ENCODE measurements at regions not wholly inside any gene's neighbourhood (a gene's known extent, or its start where the extent isn't known, plus 50 kb on each side); places are given as distances from the start of the nearest gene placed in this dataset.

DNA sequence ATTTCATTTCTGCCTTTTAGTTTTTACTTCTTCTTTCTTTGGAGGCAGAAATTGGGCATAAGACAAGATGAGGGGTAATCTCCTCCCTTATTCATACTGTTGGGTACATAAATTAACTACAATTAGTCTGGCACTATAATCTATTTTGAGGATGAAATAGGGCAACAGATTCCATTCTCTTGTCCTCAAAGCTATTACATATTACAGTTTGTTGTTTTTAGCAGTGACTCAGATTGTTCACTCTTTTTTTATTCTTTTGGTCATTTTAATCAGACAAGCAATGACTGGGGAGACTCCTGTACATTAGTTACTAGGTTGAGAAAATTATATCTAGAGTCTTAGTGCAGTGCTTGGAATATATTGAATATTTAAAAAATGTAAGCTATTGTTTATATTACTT, 556.0 kb downstream of the OTOL1 start:
- Histone ChIP-seq H4K20me1 (ENCODE audit: insufficient read depth, low read length, poor library complexity, severe bottlenecking) (no peaks in the 10 kb centered on the region), H3F3A (ENCODE audit: low read depth) (no peaks in the 10 kb centered on the region), H3K9me2 (replicated peaks; ENCODE audit: low read depth, low read length) (no peaks in the 10 kb centered on the region), H3K9ac (ENCODE audit: low read depth, low read length, poor library complexity, severe bottlenecking) (no peak overlapping the region), H3K4me1 (ENCODE audit: insufficient read depth, low read length, poor library complexity, severe bottlenecking) (no peaks in the 10 kb centered on the region), H2AFZ (ENCODE audit: low read length) (no peak overlapping the region), H3K4me2 (ENCODE audit: low read depth, low read length, poor library complexity, severe bottlenecking) (no peak overlapping the region), H3K9me3 (ENCODE audit: insufficient read depth, low read depth, low read length) (no peaks in the 10 kb centered on the region), H3K36me3 (ENCODE audit: insufficient read depth, low read length) (no peaks in the 10 kb centered on the region), H3K79me2 (ENCODE audit: insufficient read depth, low read length) (no peaks in the 10 kb centered on the region), H3K27me3 (ENCODE audit: insufficient read depth, low read length, poor library complexity, severe bottlenecking) (no peaks in the 10 kb centered on the region), H3K4me3 (ENCODE audit: low read length, poor library complexity, severe bottlenecking) (no peak overlapping the region)
- TF ChIP-seq, protein P1, sequence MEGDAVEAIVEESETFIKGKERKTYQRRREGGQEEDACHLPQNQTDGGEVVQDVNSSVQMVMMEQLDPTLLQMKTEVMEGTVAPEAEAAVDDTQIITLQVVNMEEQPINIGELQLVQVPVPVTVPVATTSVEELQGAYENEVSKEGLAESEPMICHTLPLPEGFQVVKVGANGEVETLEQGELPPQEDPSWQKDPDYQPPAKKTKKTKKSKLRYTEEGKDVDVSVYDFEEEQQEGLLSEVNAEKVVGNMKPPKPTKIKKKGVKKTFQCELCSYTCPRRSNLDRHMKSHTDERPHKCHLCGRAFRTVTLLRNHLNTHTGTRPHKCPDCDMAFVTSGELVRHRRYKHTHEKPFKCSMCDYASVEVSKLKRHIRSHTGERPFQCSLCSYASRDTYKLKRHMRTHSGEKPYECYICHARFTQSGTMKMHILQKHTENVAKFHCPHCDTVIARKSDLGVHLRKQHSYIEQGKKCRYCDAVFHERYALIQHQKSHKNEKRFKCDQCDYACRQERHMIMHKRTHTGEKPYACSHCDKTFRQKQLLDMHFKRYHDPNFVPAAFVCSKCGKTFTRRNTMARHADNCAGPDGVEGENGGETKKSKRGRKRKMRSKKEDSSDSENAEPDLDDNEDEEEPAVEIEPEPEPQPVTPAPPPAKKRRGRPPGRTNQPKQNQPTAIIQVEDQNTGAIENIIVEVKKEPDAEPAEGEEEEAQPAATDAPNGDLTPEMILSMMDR (conservative IDR thresholded peaks at IDR 0.05; ENCODE audit: low read length): no peak
- TF ChIP-seq EZH2phosphoT487 (IDR thresholded peaks at IDR 0.05; ENCODE audit: borderline replicate concordance): no peak

DNA sequence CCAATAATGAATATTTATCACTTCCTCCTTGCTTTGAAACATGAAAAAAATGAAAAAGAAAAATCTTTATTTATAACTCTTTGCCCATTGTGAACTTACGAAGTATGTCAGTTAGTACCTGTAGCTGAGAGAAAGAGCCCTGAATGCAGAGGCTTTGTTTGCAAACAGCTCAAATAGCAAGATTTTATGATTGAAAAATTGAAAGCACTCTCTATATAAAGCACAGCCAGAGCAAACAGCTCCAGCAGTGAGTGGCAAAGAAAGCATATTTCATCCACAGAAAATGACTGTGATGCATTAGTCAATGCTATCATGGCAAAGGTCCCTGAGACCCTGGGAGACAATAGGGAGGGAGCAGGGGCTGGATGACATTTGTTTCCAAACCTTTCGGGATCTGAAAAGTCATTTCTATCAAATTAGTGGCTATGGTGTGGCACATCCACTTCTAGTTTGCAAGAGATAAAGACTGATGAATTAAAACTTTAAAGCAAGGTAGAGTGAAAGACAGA, 576.1 kb downstream of the OTOL1 start:
- H2AFZ ChIP-seq (ENCODE audit: low read length): no peak overlapping the region

DNA sequence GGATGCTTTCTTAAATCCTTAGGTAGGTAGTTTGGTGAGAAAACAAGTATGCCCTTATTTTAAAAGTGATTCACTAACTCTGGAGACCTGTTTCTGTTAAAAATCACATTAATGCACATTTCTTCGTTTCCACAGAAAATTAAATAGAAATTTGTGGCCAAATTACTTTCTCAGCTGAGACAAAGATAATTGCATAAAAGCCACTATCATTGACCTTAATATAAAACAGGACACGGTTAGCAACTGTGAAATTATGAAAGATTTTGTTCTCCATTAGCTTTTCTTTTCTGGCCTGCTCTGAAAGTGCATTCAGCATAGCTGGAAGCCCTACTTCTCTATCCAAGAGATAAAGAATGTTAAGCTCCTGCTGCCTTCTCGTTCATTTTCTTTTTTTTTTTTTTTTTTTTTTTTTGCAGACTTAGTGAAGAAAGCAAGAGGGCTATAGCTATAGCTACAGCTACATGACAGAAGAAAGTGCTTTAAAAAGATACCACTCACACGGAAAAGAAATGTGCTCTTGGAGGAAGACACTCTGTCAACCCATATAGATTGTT, 576.9 kb downstream of the OTOL1 start:
- Histone ChIP-seq H3K4me1 (ENCODE audit: insufficient read depth, low read length, poor library complexity, severe bottlenecking) (no peaks in the 10 kb centered on the region), H3K4me2 (ENCODE audit: low read depth, low read length, poor library complexity, severe bottlenecking) (no peak overlapping the region), H3K4me3 (ENCODE audit: low read length, poor library complexity, severe bottlenecking) (no peak overlapping the region), H3K36me3 (ENCODE audit: insufficient read depth, low read length) (no peaks in the 10 kb centered on the region), H2AFZ (ENCODE audit: low read length) (no peak overlapping the region), H3K9ac (ENCODE audit: low read depth, low read length, poor library complexity, severe bottlenecking) (no peak overlapping the region), H3K9me2 (replicated peaks; ENCODE audit: low read depth, low read length) (no peaks in the 10 kb centered on the region), H3K79me2 (ENCODE audit: insufficient read depth, low read length) (no peaks in the 10 kb centered on the region), H3K9me3 (ENCODE audit: insufficient read depth, low read depth, low read length) (no peaks in the 10 kb centered on the region), H3K27me3 (ENCODE audit: insufficient read depth, low read length, poor library complexity, severe bottlenecking) (no peaks in the 10 kb centered on the region), H4K20me1 (ENCODE audit: insufficient read depth, low read length, poor library complexity, severe bottlenecking) (no peaks in the 10 kb centered on the region), H3F3A (ENCODE audit: low read depth) (no peaks in the 10 kb centered on the region)
- TF ChIP-seq, protein P1 (conservative IDR thresholded peaks at IDR 0.05; ENCODE audit: low read length): no peak
- TF ChIP-seq EZH2phosphoT487 (IDR thresholded peaks at IDR 0.05; ENCODE audit: borderline replicate concordance): no peak

More for the DNA sequence above, 576.1 kb downstream of the OTOL1 start:
- no peak overlapping the region for H3K4me3 ChIP-seq (ENCODE audit: low read length, poor library complexity, severe bottlenecking)
- H3K27me3 ChIP-seq (ENCODE audit: insufficient read depth, low read length, poor library complexity, severe bottlenecking): no peaks in the 10 kb centered on the region
- H3K9me3 ChIP-seq (ENCODE audit: insufficient read depth, low read depth, low read length): no peaks in the 10 kb centered on the region
- TF ChIP-seq EZH2phosphoT487 (IDR thresholded peaks at IDR 0.05; ENCODE audit: borderline replicate concordance): no peak
- TF ChIP-seq, protein P1 (conservative IDR thresholded peaks at IDR 0.05; ENCODE audit: low read length): no peak
- H3K79me2 ChIP-seq (ENCODE audit: insufficient read depth, low read length): no peaks in the 10 kb centered on the region
- no peaks in the 10 kb centered on the region for H3K9me2 ChIP-seq (replicated peaks; ENCODE audit: low read depth, low read length)
- H3F3A ChIP-seq (ENCODE audit: low read depth): no peaks in the 10 kb centered on the region
- H4K20me1 ChIP-seq (ENCODE audit: insufficient read depth, low read length, poor library complexity, severe bottlenecking): no peaks in the 10 kb centered on the region
- no peaks in the 10 kb centered on the region for H3K4me1 ChIP-seq (ENCODE audit: insufficient read depth, low read length, poor library complexity, severe bottlenecking)
- no peak overlapping the region for H3K9ac ChIP-seq (ENCODE audit: low read depth, low read length, poor library complexity, severe bottlenecking)
- H3K36me3 ChIP-seq (ENCODE audit: insufficient read depth, low read length): no peaks in the 10 kb centered on the region
- no peak overlapping the region for H3K4me2 ChIP-seq (ENCODE audit: low read depth, low read length, poor library complexity, severe bottlenecking)

Measured in Loucy (cell line).